Ramos (cell line): ENCODE measurements at regions not wholly inside any gene's neighbourhood (a gene's known extent, or its start where the extent isn't known, plus 50 kb on each side); places are given as distances from the start of the nearest gene placed in this dataset.

ENCODE experiments used
- in situ Hi-C: fragments of 300-500 bp; cut with MboI; formaldehyde crosslinking; loops from one replicate; pipeline ENCODE4 v1.14.3; 2022; ENCODE audit warnings: low sequenced_read_pairs; ENCODE audit not compliant: unreplicated experiment

DNA sequence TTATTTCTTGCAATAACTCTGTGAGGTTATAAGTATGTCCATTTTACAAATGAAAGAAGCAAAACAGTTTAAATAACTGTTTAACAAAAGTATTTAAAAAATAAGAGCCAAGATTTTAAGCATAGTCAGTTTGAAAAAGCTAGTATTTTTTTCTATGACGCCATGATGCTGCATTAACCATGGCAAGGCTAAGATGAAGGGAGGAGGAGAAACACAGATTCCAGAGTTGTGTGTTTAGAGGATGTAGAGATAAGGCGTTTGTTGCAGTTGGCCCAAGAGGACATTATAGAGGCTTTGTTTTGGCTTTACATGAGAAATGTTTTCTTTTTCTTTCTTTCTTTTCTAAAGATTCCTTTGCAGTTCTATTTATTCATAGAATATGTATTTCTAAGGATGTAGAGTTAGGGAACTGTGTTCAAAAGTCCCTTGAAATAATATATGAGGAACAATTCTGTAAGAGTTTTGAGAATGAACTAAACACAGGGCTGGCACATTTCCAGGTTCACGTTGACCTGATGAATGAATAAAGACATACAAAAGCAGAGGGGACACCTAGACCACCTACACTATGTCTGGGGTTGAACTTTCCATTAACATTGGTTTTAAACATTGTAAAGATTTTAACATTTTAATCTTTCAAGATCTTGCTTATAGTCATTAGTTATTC, 244.2 kb downstream of the KCNS3 start:
- in situ Hi-C loops, result no loop called here

DNA sequence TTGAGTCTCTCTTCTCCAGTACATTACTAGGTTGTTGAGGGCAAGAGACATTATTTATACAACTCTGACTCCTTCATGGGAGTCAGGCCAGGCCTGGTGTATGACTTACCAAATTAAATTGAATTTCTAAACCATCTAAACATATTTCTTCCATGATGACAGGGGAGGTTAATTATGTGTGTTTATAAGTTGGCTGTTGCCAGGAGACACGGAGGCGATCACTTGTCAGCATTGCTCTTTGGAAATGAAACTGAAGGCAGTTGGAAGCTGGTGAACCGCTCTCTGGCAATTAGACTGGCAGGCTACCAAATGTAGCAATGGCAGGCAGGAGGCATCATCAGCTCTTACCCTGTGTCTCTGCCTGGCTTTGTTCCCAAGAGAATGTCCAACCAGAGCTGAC, 241.4 kb downstream of the KCNS3 start:
- in situ Hi-C loops, result no loop called here

GRCh38 chr2:18118703-18119102, 240.2 kb downstream of the KCNS3 start:
- in situ Hi-C loops, result no loop called here

DNA sequence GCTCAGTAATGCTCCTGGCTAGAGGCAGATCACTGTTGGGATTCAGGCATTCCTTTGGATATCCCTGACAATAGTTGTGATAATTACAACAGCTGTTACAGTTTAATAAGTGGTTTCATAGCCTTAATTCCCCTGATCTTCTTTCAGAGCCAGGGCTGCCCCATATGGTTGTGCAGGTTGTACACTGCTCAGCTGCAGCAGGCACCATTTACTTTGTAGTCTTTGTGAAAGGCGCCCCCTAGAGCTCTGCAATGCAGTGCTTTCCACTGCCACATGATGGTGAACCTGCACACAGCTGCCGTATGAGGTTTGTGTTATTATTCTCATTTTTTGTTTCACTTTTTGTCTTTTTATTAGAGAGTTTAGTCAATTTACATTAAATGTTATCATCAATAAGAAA, 239.1 kb downstream of the KCNS3 start:
- in situ Hi-C loops, result no loop called here

DNA sequence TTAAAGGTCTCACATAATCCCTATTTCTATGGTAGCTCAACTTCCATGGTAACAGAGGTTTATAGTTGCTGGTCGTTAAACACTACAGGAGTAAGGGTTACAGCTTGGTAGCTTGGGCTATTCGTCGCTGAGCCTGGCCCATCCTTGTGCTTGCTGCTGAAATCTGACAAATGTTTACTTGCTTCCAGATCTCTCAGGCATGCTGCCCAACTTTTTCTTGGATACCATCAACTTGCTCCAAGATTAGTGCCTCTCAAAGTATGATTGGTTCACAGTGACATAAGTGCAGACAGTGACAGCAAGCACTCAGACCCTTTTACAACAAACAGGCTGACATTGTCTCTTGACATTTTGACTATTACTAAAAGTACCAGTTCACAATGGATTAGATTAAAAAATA, 231.8 kb downstream of the KCNS3 start:
- in situ Hi-C loops, result no loop called here

DNA sequence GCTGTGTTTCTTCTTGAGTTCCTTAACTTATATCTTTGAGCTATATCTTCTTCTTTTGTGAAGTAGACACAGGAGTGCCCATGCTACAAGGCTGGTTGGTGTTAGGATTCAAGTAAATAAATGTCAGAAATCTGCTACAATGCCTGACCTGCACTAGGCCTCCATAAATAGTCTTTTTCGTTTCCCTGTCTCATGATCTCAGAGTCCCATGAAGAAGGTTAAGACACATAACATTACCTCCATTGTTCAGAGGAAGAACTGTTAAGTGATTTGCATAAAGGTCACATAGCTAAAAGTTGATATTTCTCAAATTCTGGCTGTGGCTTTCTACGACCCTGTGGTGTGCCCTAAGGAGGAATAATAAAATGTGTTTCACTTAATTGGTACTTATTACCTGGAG, 228.4 kb downstream of the KCNS3 start:
- in situ Hi-C loops, result no loop called here

GRCh38 chr2:18105929-18106328, 227.5 kb downstream of the KCNS3 start:
- in situ Hi-C loops, result no loop called here

- in situ Hi-C loops, result no loop called here
Observed at GRCh38 chr2:18104595-18105224, 226.2 kb downstream of the KCNS3 start.

DNA sequence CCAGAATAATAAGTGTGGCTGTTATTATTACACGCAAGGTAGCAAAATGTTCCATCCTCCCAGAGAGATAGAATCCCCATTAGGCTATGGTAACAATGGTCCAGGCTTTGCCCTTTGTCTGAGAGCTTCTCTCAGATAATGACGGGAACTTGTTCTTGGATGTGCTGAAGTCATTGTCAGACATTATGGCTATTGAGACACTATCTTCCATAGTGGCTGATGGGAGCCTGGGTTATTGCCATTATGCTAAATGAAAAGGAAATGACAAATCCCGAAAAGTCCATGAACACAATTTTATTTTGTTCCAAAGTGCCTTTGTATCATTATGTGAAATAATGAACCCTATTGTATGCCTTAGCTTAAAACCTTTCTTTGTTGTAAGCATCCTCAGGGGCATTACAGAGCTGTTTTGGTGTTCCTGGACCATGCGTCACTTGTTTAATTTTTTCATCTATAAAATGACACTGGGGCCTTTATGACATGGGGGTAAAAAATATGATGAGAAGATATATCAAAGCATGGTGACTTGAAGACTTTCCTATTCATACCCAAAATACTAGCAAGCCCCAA, 218.5 kb downstream of the KCNS3 start:
- in situ Hi-C loops, result no loop called here

- in situ Hi-C loops, result no loop called here
Observed at GRCh38 chr2:18094277-18094676, 215.8 kb downstream of the KCNS3 start.

DNA sequence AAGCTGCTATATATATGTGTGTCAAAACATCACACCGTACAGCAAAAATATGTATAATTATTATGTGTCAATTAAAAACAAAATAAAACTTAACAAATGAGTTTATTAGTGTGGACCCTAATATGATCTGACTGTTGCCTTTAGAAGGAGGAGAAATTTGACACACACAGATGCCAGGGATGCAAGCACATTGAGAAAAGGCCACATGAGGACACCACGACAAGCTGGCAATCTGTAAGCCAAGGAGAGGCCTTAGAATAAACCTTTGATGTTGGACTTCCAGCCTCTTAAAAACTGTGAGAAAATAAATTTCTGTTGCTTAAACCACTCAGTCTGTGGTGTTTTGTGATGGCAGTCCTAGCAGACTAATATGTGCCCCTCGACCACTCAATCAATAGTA, 214.7 kb downstream of the KCNS3 start:
- in situ Hi-C loops, result no loop called here

DNA sequence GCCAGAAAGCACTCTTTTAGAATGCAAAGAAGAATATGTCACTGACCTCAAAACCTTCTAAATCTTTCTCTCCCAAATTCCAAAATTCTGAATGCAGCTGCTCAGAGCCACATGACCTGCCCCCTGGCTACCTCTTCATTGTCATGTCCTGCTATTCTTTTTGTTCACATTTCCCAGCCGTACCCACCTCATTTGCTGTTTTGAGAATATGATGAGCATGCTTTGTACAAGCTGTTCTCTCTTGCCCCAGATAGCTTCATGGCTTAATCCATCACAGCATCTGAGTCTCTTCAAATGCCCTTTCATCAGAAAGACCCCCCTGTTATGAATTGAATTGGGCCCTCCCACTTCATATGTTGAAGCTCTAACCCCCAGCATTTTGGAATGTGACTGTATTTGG, 214.3 kb downstream of the KCNS3 start:
- in situ Hi-C loops, result no loop called here

GRCh38 chr2:18085593-18085992, 207.1 kb downstream of the KCNS3 start:
- in situ Hi-C loops, result no loop called here

- in situ Hi-C loops, result no loop called here
Observed at GRCh38 chr2:18084376-18084775, 205.9 kb downstream of the KCNS3 start.

- in situ Hi-C loops, result no loop called here
Observed at GRCh38 chr2:18083806-18084205, 205.3 kb downstream of the KCNS3 start.

- in situ Hi-C loops, result no loop called here
Observed at GRCh38 chr2:18078216-18078615, 199.7 kb downstream of the KCNS3 start.

GRCh38 chr2:18077704-18078103, 199.2 kb downstream of the KCNS3 start:
- in situ Hi-C loops, result no loop called here

DNA sequence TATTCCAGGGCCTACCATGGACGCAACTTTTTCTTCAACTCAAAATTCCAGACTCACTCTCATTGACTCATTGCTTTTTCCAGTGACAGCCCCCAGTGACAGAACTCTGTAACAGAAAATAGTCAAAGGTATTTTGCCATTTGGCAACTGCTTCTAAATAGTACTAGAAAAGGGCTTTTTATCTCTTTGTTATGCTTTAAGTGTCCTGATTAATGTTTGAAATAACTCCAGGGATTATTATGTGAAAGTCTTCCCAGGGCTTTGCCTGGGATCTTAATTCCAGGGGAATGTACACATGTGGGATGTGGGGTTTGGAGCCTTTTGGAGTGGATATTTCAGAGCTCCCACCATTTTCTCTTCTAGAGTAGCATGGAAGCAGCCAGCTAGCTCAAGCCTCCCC, 198.8 kb downstream of the KCNS3 start:
- in situ Hi-C loops, result no loop called here

- in situ Hi-C loops, result no loop called here
Observed at GRCh38 chr2:18074476-18074875, 196.0 kb downstream of the KCNS3 start.

GRCh38 chr2:18073601-18074000, 195.1 kb downstream of the KCNS3 start:
- in situ Hi-C loops, result no loop called here

DNA sequence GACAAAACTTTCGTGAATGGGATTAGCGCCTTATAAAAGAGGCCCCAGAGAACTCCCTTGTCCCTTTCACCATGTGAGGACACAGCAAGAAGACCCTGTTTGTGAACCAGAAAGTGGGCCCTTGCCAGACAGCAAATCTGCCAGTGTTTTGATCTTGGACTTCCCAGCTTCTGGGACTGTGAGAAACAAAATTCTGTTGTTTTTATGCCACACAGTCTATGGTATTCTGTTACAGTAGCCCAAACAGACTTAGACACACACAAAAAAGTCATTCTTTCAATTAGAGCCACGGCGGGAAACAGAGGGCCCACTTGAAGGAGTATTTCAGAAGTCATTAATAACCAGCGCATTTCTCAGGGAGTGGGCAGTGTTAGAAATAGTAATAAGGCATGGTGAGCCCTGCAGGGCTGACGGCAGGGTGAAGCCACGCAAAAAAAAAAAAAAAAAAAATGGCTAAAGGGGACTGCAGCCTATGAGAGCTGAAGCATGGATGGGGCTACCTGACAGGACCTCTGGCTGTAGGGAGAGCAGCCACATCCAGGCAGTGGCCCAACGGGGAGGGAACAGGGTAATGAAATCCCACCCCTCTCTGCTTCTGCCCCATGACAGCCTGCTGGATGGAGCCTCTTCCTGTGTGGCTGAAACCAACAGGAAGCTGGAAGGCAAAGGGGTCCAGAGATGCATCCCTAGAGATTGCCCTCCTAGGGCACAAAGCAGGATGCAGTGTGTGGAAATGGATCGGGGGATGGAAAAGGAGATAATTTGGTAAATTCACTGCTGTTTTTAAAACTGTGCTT, 189.3 kb downstream of the KCNS3 start:
- in situ Hi-C loops, result no loop called here
